ENCODE measurements at regions not wholly inside any gene's neighbourhood (a gene's known extent, or its start where the extent isn't known, plus 50 kb on each side); places are given as distances from the start of the nearest gene placed in this dataset.

GRCh38 chr1:219665089-219665488, 52.2 kb upstream of the ZC3H11B start:
- TF ChIP-seq POLR2A (IDR thresholded peaks at IDR 0.05), result no peak
- TF ChIP-seq CTCF (IDR thresholded peaks at IDR 0.05), result no peak

Measured in thyroid gland (tissue), 4 donors.